Right atrium auricular region (tissue), 2 donors: ENCODE measurements at regions not wholly inside any gene's neighbourhood (a gene's known extent, or its start where the extent isn't known, plus 50 kb on each side); places are given as distances from the start of the nearest gene placed in this dataset.
"Not testable (repeated sequence)": the region's sequence is repeated elsewhere in the genome, so short reads cannot be mapped to it uniquely, and the experiment has no call there.

ENCODE experiments used
- DNase-seq: peaks from one replicate; pipeline ENCODE4 v3.0.0-alpha.2; 2019; ENCODE audit warnings: low spot score
- H3K27ac ChIP-seq, 2 donors: fragments of 200-600 bp; sonication (generic); 1 replicate in 1 of 2; 2 replicates in 1 of 2; pipeline ENCODE4 v1.5.1; 2016 to 2019
- H3K27me3 ChIP-seq, 2 donors: fragments of 200-600 bp; sonication (generic); one replicate each; pipeline versions ENCODE4 v1.5.1 to v1.6.0; 2017 to 2019
- H3K36me3 ChIP-seq: fragments of 200-600 bp; sonication (generic); one replicate; pipeline ENCODE4 v1.5.1; 2016
- H3K4me1 ChIP-seq, 2 donors: fragments of 200-600 bp; sonication (generic); one replicate each; pipeline versions ENCODE4 v1.5.1 to v1.6.0; 2017 to 2019
- H3K4me3 ChIP-seq, 2 donors: fragments of 200-600 bp; sonication (generic); 1 replicate in 1 of 2; 2 replicates in 1 of 2; pipeline ENCODE4 v1.5.1; 2017 to 2019; ENCODE audit warnings: mild to moderate bottlenecking in 1 of 2, moderate library complexity in 1 of 2
- H3K9me3 ChIP-seq, 2 donors: fragments of 200-600 bp; sonication (generic); one replicate each; pipeline ENCODE4 v1.5.1; 2019
- CTCF ChIP-seq, 2 donors: fragments of 200-600 bp; sonication (generic); IDR thresholded peaks; one replicate each; pipeline ENCODE4 v1.5.1; 2019; ENCODE audit warnings: antibody characterized with exemption in 2 of 2

GRCh38 chr5:161009817-161010216 is 157.8 kb upstream of the ATP10B start:
- Histone ChIP-seq H3K27ac (no peak overlapping the region), H3K9me3 (peaks cover 0 to 3% of the 10 kb centered on the region in 2 donors), H3K4me3 (no peak overlapping the region), H3K4me1 (no peaks in the 10 kb centered on the region), H3K36me3 (no peaks in the 10 kb centered on the region), H3K27me3 (no peaks in the 10 kb centered on the region)
- no peak for DNase-seq
- no peak for TF ChIP-seq CTCF (IDR thresholded peaks at IDR 0.05)

GRCh38 chr5:161009194-161009593 is 157.2 kb upstream of the ATP10B start:
- no peak for TF ChIP-seq CTCF (IDR thresholded peaks at IDR 0.05)

GRCh38 chr5:161007879-161008278 is 155.9 kb upstream of the ATP10B start:
- no peaks in the 10 kb centered on the region for H3K4me1 ChIP-seq
- TF ChIP-seq CTCF (IDR thresholded peaks at IDR 0.05): no peak
- H3K36me3 ChIP-seq: no peaks in the 10 kb centered on the region
- peaks cover 0 to 18% of the 10 kb centered on the region in 2 donors for H3K9me3 ChIP-seq
- H3K4me3 ChIP-seq: no peak overlapping the region
- no peaks in the 10 kb centered on the region for H3K27me3 ChIP-seq
- DNase-seq: no peak
- H3K27ac ChIP-seq: no peak overlapping the region

More at GRCh38 chr5:161009194-161009593, 157.2 kb upstream of the ATP10B start:
- no peaks in the 10 kb centered on the region for H3K36me3 ChIP-seq
- peaks cover 0 to 6% of the 10 kb centered on the region in 2 donors for H3K9me3 ChIP-seq
- H3K4me1 ChIP-seq: no peaks in the 10 kb centered on the region
- H3K27ac ChIP-seq: no peak overlapping the region
- no peaks in the 10 kb centered on the region for H3K27me3 ChIP-seq
- H3K4me3 ChIP-seq: no peak overlapping the region
- DNase-seq: no peak

GRCh38 chr5:161002571-161003074 is 150.6 kb upstream of the ATP10B start:
- peaks cover 0 to 19% of the 10 kb centered on the region in 2 donors for H3K9me3 ChIP-seq
- H3K27me3 ChIP-seq: no peaks in the 10 kb centered on the region
- H3K4me1 ChIP-seq: no peaks in the 10 kb centered on the region
- no peak for DNase-seq
- no peak overlapping the region for H3K27ac ChIP-seq
- H3K36me3 ChIP-seq: no peaks in the 10 kb centered on the region
- TF ChIP-seq CTCF (IDR thresholded peaks at IDR 0.05): no peak
- H3K4me3 ChIP-seq: no peak overlapping the region

GRCh38 chr5:161001604-161002003 is 149.6 kb upstream of the ATP10B start:
- Histone ChIP-seq H3K36me3 (no peaks in the 10 kb centered on the region), H3K27me3 (no peaks in the 10 kb centered on the region), H3K27ac (no peak overlapping the region), H3K4me1 (no peaks in the 10 kb centered on the region), H3K9me3 (peaks cover 0 to 19% of the 10 kb centered on the region in 2 donors), H3K4me3 (no peak overlapping the region)
- TF ChIP-seq CTCF (IDR thresholded peaks at IDR 0.05): no peak
- no peak for DNase-seq

- H3K27me3 ChIP-seq: not testable (repeated sequence)
These were observed 149.1 kb upstream of the ATP10B start for GRCh38 chr5:161001142-161001541.

More at GRCh38 chr5:161001142-161001541, 149.1 kb upstream of the ATP10B start:
- H3K36me3 ChIP-seq, H3K4me1 ChIP-seq, H3K27ac ChIP-seq, DNase-seq, H3K4me3 ChIP-seq: not testable (repeated sequence)
- H3K9me3 ChIP-seq: peaks cover 0 to 19% of the 10 kb centered on the region in 2 donors
